ENCODE measurements at regions not wholly inside any gene's neighbourhood (a gene's known extent, or its start where the extent isn't known, plus 50 kb on each side); places are given as distances from the start of the nearest gene placed in this dataset.

GRCh38 chr3:164418414-164418813, 659.9 kb downstream of the SI start:
- TF ChIP-seq, protein P1, sequence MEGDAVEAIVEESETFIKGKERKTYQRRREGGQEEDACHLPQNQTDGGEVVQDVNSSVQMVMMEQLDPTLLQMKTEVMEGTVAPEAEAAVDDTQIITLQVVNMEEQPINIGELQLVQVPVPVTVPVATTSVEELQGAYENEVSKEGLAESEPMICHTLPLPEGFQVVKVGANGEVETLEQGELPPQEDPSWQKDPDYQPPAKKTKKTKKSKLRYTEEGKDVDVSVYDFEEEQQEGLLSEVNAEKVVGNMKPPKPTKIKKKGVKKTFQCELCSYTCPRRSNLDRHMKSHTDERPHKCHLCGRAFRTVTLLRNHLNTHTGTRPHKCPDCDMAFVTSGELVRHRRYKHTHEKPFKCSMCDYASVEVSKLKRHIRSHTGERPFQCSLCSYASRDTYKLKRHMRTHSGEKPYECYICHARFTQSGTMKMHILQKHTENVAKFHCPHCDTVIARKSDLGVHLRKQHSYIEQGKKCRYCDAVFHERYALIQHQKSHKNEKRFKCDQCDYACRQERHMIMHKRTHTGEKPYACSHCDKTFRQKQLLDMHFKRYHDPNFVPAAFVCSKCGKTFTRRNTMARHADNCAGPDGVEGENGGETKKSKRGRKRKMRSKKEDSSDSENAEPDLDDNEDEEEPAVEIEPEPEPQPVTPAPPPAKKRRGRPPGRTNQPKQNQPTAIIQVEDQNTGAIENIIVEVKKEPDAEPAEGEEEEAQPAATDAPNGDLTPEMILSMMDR (IDR thresholded peaks at IDR 0.05) = no peak
- TF ChIP-seq POLR2AphosphoS5 (IDR thresholded peaks at IDR 0.05) = no peak
